Calu3 (cell line): ENCODE measurements at regions not wholly inside any gene's neighbourhood (a gene's known extent, or its start where the extent isn't known, plus 50 kb on each side); places are given as distances from the start of the nearest gene placed in this dataset.

Experiments
- BruUV-seq: library from RNA; stranded (reverse); fragments of 400-500 nt; replicated peaks from 2 replicates; lab custom pipeline; 2021; lab: Mats Ljungman, UMichigan
- CTCF ChIA-PET: fragments of 300-600 bp; sonication (Branson Sonifier 250); formaldehyde crosslinking; loops from one replicate; lab custom pipeline; 2022; ENCODE audit warnings: antibody characterized with exemption; lab: Charles Lee
- DNase-seq: peaks from one replicate; pipeline ENCODE4 v3.0.0; 2022
- H3K27ac Mint-ChIP-seq: one replicate; pipeline ENCODE4 v1.8.0; 2022; ENCODE audit warnings: mixed read lengths; ENCODE audit not compliant: unreplicated experiment
- H3K27me3 Mint-ChIP-seq: one replicate; pipeline ENCODE4 v1.8.0; 2022; ENCODE audit warnings: mixed read lengths; ENCODE audit not compliant: unreplicated experiment
- H3K36me3 Mint-ChIP-seq: one replicate; pipeline ENCODE4 v1.8.0; 2022; ENCODE audit warnings: mild to moderate bottlenecking, moderate library complexity, mixed read lengths; ENCODE audit not compliant: insufficient read depth, unreplicated experiment
- H3K4me1 Mint-ChIP-seq: one replicate; pipeline ENCODE4 v1.8.0; 2022; ENCODE audit warnings: mild to moderate bottlenecking, low read depth, mixed read lengths; ENCODE audit not compliant: unreplicated experiment
- H3K4me3 Mint-ChIP-seq: one replicate; pipeline ENCODE4 v1.8.0; 2022; ENCODE audit warnings: mild to moderate bottlenecking, low read depth, moderate library complexity, mixed read lengths; ENCODE audit not compliant: unreplicated experiment
- H3K9me3 Mint-ChIP-seq: one replicate; pipeline ENCODE4 v1.8.0; 2022; ENCODE audit warnings: low read depth, mixed read lengths; ENCODE audit not compliant: unreplicated experiment
- CTCF ChIP-seq: fragments of 200-600 bp; IDR thresholded peaks from one replicate; pipeline ENCODE4 v1.8.0; 2022; ENCODE audit warnings: antibody characterized with exemption; ENCODE audit not compliant: unreplicated experiment
- intact Hi-C: fragments of 100-400 bp; cut with micrococcal nuclease; formaldehyde crosslinking; loops from one replicate; pipeline ENCODE4 v1.10.0; 2022; ENCODE audit not compliant: unreplicated experiment

GRCh38 chr2:219995399-219995798, 368.0 kb downstream of the SLC4A3 start:
- intact Hi-C loops: no loop called here
- TF ChIP-seq CTCF: no peak
- H3K9me3 Mint-ChIP-seq: no peaks in the 10 kb centered on the region
- no peak overlapping the region for H3K27ac Mint-ChIP-seq
- H3K36me3 Mint-ChIP-seq: no peaks in the 10 kb centered on the region
- BruUV-seq: no TSS peak
- no peak overlapping the region for H3K4me3 Mint-ChIP-seq
- CTCF ChIA-PET: no interaction called here
- H3K27me3 Mint-ChIP-seq: no peaks in the 10 kb centered on the region
- no peaks in the 10 kb centered on the region for H3K4me1 Mint-ChIP-seq
- no peak for DNase-seq

GRCh38 chr2:219995991-219996765, 368.7 kb downstream of the SLC4A3 start:
- no peak overlapping the region for H3K4me3 Mint-ChIP-seq
- CTCF ChIA-PET: no interaction called here

GRCh38 chr2:219997341-219997851, 370.0 kb downstream of the SLC4A3 start:
- CTCF ChIA-PET: no interaction called here
- BruUV-seq: no TSS peak
- H3K27me3 Mint-ChIP-seq: no peaks in the 10 kb centered on the region
- H3K36me3 Mint-ChIP-seq: no peaks in the 10 kb centered on the region
- intact Hi-C loops: no loop called here
- H3K4me1 Mint-ChIP-seq: no peaks in the 10 kb centered on the region
- DNase-seq: peak; percentile 40
- H3K9me3 Mint-ChIP-seq: no peaks in the 10 kb centered on the region
- no peak overlapping the region for H3K27ac Mint-ChIP-seq
- no peak overlapping the region for H3K4me3 Mint-ChIP-seq
- peak; percentile 31 for TF ChIP-seq CTCF

More at GRCh38 chr2:219995991-219996765, 368.7 kb downstream of the SLC4A3 start:
- no TSS peak for BruUV-seq
- H3K4me1 Mint-ChIP-seq: no peaks in the 10 kb centered on the region
- H3K9me3 Mint-ChIP-seq: no peaks in the 10 kb centered on the region
- no peak for DNase-seq
- H3K27ac Mint-ChIP-seq: no peak overlapping the region
- intact Hi-C loops: no loop called here
- no peak for TF ChIP-seq CTCF
- no peaks in the 10 kb centered on the region for H3K36me3 Mint-ChIP-seq
- H3K27me3 Mint-ChIP-seq: no peaks in the 10 kb centered on the region

GRCh38 chr2:219998107-219998506, 370.7 kb downstream of the SLC4A3 start:
- intact Hi-C loops: no loop called here
- no peaks in the 10 kb centered on the region for H3K27me3 Mint-ChIP-seq
- H3K9me3 Mint-ChIP-seq: no peaks in the 10 kb centered on the region
- BruUV-seq: no TSS peak
- H3K4me1 Mint-ChIP-seq: no peaks in the 10 kb centered on the region
- CTCF ChIA-PET: no interaction called here
- no peak for DNase-seq
- H3K4me3 Mint-ChIP-seq: no peak overlapping the region
- TF ChIP-seq CTCF: no peak
- H3K27ac Mint-ChIP-seq: no peak overlapping the region
- no peaks in the 10 kb centered on the region for H3K36me3 Mint-ChIP-seq
